K562 (cell line): ENCODE measurements at regions not wholly inside any gene's neighbourhood (a gene's known extent, or its start where the extent isn't known, plus 50 kb on each side); places are given as distances from the start of the nearest gene placed in this dataset.

ENCODE experiments used
- CXXC5 ChIP-seq: fragments of 250-450 bp; sonication (Bioruptor Pico); IDR thresholded peaks from 2 replicates; pipeline ENCODE4 v1.8.0; 2022; ENCODE audit warnings: inconsistent platforms, mild to moderate bottlenecking, moderate library complexity
- RBBP5 ChIP-seq: fragments of 200-600 bp; sonication (generic); IDR thresholded peaks from 2 replicates; pipeline ENCODE4 v1.6.1; 2012; ENCODE audit warnings: borderline replicate concordance, mild to moderate bottlenecking, low read length, control low read depth, inconsistent platforms; ENCODE audit not compliant: insufficient read depth, poor library complexity, severe bottlenecking
- ZNF384 ChIP-seq: IDR thresholded peaks from 2 replicates; pipeline ENCODE4 v1.6.1; 2012; ENCODE audit warnings: low read depth, low read length, improper control_type of control experiment
- ZZZ3 ChIP-seq: fragments of 450-650 bp; IDR thresholded peaks from 2 replicates; pipeline ENCODE4 v1.6.1; 2016; ENCODE audit warnings: antibody characterized with exemption, mild to moderate bottlenecking, moderate library complexity
- TF ChIP-seq, protein P1 (sequence below): fragments of 450-650 bp; formaldehyde crosslinking; IDR thresholded peaks from 2 replicates; pipeline ENCODE4 v1.4.0; 2020; ENCODE audit warnings: mild to moderate bottlenecking, moderate library complexity
- TF ChIP-seq, protein P2 (sequence below), 2 experiments: fragments of 450-650 bp in 1 of 2; IDR thresholded peaks; 2 replicates each; pipeline ENCODE4 v1.6.1; 2011 to 2017; ENCODE audit warnings: low read depth in 2 of 2, antibody characterized with exemption in 1 of 2, borderline replicate concordance in 1 of 2, low read length in 1 of 2, mild to moderate bottlenecking in 1 of 2, mixed read lengths in 1 of 2; ENCODE audit not compliant: control insufficient read depth in 1 of 2
- TF ChIP-seq, protein P3 (sequence below), 2 experiments: fragments of 450-650 bp in 1 of 2; sonication (generic) in 1 of 2; formaldehyde crosslinking in 1 of 2; IDR thresholded peaks; 2 replicates each; pipeline versions ENCODE4 v1.7.1 to v1.9.0; 2016 to 2022; ENCODE audit warnings: inconsistent platforms in 1 of 2, mild to moderate bottlenecking in 1 of 2, missing genetic modification reagents in 1 of 2
- TF ChIP-seq, protein P4 (sequence below): sonication (generic); formaldehyde crosslinking; IDR thresholded peaks from 2 replicates; pipeline ENCODE4 v1.8.0; 2022; ENCODE audit warnings: mild to moderate bottlenecking, missing genetic modification reagents

DNA sequence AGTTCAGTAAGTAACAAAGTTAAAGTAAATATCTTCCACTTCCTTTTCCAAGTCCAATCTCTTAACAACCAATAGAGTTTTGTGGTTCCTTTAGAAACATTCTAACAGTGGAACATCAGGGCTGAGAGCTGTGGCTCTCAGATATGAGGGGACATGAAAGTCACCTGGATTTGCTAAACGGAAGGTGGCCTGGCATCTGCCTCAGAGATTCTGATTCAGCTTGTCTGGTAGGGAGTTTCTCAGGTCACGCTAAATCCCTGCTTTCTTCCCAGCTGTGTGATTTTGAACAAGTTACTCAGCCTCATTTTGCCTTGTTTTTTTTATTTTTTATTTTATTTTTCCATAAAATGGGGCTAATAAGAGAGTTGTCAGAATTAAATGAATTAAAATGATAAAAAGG lies 411.0 kb upstream of the CDH11 start (continued):
- TF ChIP-seq, protein P1, sequence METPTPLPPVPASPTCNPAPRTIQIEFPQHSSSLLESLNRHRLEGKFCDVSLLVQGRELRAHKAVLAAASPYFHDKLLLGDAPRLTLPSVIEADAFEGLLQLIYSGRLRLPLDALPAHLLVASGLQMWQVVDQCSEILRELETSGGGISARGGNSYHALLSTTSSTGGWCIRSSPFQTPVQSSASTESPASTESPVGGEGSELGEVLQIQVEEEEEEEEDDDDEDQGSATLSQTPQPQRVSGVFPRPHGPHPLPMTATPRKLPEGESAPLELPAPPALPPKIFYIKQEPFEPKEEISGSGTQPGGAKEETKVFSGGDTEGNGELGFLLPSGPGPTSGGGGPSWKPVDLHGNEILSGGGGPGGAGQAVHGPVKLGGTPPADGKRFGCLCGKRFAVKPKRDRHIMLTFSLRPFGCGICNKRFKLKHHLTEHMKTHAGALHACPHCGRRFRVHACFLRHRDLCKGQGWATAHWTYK = no peak
- TF ChIP-seq CXXC5 (CRISPR knock-in tag) (no peak), ZZZ3 (no peak), ZNF384 (no peak), RBBP5 (no peak)
- TF ChIP-seq, protein P2, sequence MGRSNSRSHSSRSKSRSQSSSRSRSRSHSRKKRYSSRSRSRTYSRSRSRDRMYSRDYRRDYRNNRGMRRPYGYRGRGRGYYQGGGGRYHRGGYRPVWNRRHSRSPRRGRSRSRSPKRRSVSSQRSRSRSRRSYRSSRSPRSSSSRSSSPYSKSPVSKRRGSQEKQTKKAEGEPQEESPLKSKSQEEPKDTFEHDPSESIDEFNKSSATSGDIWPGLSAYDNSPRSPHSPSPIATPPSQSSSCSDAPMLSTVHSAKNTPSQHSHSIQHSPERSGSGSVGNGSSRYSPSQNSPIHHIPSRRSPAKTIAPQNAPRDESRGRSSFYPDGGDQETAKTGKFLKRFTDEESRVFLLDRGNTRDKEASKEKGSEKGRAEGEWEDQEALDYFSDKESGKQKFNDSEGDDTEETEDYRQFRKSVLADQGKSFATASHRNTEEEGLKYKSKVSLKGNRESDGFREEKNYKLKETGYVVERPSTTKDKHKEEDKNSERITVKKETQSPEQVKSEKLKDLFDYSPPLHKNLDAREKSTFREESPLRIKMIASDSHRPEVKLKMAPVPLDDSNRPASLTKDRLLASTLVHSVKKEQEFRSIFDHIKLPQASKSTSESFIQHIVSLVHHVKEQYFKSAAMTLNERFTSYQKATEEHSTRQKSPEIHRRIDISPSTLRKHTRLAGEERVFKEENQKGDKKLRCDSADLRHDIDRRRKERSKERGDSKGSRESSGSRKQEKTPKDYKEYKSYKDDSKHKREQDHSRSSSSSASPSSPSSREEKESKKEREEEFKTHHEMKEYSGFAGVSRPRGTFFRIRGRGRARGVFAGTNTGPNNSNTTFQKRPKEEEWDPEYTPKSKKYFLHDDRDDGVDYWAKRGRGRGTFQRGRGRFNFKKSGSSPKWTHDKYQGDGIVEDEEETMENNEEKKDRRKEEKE (IDR thresholded peaks at IDR 0.05; ENCODE audit: borderline replicate concordance in 1 of 2, control insufficient read depth in 1 of 2, low read depth in 2 of 2, low read length in 1 of 2) = no peak
- TF ChIP-seq, protein P3, sequence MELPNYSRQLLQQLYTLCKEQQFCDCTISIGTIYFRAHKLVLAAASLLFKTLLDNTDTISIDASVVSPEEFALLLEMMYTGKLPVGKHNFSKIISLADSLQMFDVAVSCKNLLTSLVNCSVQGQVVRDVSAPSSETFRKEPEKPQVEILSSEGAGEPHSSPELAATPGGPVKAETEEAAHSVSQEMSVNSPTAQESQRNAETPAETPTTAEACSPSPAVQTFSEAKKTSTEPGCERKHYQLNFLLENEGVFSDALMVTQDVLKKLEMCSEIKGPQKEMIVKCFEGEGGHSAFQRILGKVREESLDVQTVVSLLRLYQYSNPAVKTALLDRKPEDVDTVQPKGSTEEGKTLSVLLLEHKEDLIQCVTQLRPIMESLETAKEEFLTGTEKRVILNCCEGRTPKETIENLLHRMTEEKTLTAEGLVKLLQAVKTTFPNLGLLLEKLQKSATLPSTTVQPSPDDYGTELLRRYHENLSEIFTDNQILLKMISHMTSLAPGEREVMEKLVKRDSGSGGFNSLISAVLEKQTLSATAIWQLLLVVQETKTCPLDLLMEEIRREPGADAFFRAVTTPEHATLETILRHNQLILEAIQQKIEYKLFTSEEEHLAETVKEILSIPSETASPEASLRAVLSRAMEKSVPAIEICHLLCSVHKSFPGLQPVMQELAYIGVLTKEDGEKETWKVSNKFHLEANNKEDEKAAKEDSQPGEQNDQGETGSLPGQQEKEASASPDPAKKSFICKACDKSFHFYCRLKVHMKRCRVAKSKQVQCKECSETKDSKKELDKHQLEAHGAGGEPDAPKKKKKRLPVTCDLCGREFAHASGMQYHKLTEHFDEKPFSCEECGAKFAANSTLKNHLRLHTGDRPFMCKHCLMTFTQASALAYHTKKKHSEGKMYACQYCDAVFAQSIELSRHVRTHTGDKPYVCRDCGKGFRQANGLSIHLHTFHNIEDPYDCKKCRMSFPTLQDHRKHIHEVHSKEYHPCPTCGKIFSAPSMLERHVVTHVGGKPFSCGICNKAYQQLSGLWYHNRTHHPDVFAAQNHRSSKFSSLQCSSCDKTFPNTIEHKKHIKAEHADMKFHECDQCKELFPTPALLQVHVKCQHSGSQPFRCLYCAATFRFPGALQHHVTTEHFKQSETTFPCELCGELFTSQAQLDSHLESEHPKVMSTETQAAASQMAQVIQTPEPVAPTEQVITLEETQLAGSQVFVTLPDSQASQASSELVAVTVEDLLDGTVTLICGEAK (IDR thresholded peaks at IDR 0.05) = no peak
- TF ChIP-seq, protein P3 (CRISPR knock-in tag; IDR thresholded peaks at IDR 0.05) = no peak
- TF ChIP-seq, protein P4, sequence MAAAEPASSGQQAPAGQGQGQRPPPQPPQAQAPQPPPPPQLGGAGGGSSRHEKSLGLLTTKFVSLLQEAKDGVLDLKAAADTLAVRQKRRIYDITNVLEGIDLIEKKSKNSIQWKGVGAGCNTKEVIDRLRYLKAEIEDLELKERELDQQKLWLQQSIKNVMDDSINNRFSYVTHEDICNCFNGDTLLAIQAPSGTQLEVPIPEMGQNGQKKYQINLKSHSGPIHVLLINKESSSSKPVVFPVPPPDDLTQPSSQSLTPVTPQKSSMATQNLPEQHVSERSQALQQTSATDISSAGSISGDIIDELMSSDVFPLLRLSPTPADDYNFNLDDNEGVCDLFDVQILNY (CRISPR knock-in tag) = no peak
